GM12878 (cell line): ENCODE measurements at regions not wholly inside any gene's neighbourhood (a gene's known extent, or its start where the extent isn't known, plus 50 kb on each side); places are given as distances from the start of the nearest gene placed in this dataset.

Source experiments
- CBFB ChIP-seq: IDR thresholded peaks from 2 replicates; pipeline ENCODE4 v1.6.1; 2016; ENCODE audit warnings: antibody characterized with exemption, low read depth
- CHD1 ChIP-seq: IDR thresholded peaks from 2 replicates; pipeline ENCODE4 v1.6.1; 2012; ENCODE audit warnings: low read depth, low read length, improper control_type of control experiment
- CTCF ChIP-seq, 3 experiments: IDR thresholded peaks in 2 of 3; conservative IDR thresholded peaks in 1 of 3; 2 replicates each; pipeline ENCODE4 v1.5.1; 2011; ENCODE audit warnings: low read depth in 3 of 3, low read length in 3 of 3, mild to moderate bottlenecking in 3 of 3, control low read depth in 2 of 3, moderate library complexity in 2 of 3, inconsistent platforms in 1 of 3, mixed read lengths in 1 of 3; ENCODE audit not compliant: control insufficient read depth in 2 of 3, insufficient read depth in 1 of 3; ENCODE audit errors: extremely low read depth in 1 of 3
- EGR1 ChIP-seq, 2 experiments: IDR thresholded peaks; 1 replicate in 1 of 2; 2 replicates in 1 of 2; pipeline ENCODE4 v1.6.1; 2011 to 2012; ENCODE audit warnings: low read depth in 2 of 2, low read length in 2 of 2, borderline replicate concordance in 1 of 2, mild to moderate bottlenecking in 1 of 2, moderate library complexity in 1 of 2
- EZH2 ChIP-seq: IDR thresholded peaks from 2 replicates; pipeline ENCODE4 v1.6.1; 2012; ENCODE audit warnings: low read depth, mild to moderate bottlenecking, control low read depth, inconsistent platforms, low read length, borderline replicate concordance; ENCODE audit not compliant: control insufficient read depth
- KAT2A ChIP-seq: conservative IDR thresholded peaks from 2 replicates; pipeline ENCODE4 v1.6.1; 2011; ENCODE audit warnings: low read depth, low read length; ENCODE audit not compliant: control insufficient read depth
- RAD21 ChIP-seq: IDR thresholded peaks from 2 replicates; pipeline ENCODE4 v1.6.1; 2011; ENCODE audit warnings: mild to moderate bottlenecking, low read depth, low read length, moderate library complexity; ENCODE audit not compliant: insufficient read depth
- RBBP5 ChIP-seq: fragments of 200-600 bp; sonication (generic); conservative IDR thresholded peaks from 2 replicates; pipeline ENCODE4 v1.6.1; 2016
- SIN3A ChIP-seq: IDR thresholded peaks from 2 replicates; pipeline ENCODE4 v1.6.1; 2012; ENCODE audit warnings: low read depth, low read length, improper control_type of control experiment
- SP1 ChIP-seq: IDR thresholded peaks from one replicate; pipeline ENCODE4 v1.6.1; 2011; ENCODE audit warnings: low read depth, low read length

- TF ChIP-seq CTCF (IDR thresholded peaks at IDR 0.05 in 2 of 3, conservative IDR thresholded peaks at IDR 0.05 in 1 of 3; ENCODE audit: control insufficient read depth in 2 of 3, extremely low read depth in 1 of 3, insufficient read depth in 1 of 3, low read depth in 3 of 3, low read length in 3 of 3) (no peak), RBBP5 (no peak), SP1 (no peak), RAD21 (no peak), SIN3A (no peak), EZH2 (no peak), CHD1 (no peak), EGR1 (IDR thresholded peaks at IDR 0.05; ENCODE audit: borderline replicate concordance in 1 of 2, low read depth in 2 of 2, low read length in 2 of 2) (no peak), KAT2A (no peak), CBFB (no peak)
These were observed 119.1 kb upstream of the GALNT2 start for GRCh38 chr1:229947968-229948367.
